ENCODE measurements at regions not wholly inside any gene's neighbourhood (a gene's known extent, or its start where the extent isn't known, plus 50 kb on each side); places are given as distances from the start of the nearest gene placed in this dataset.

- DNase-seq (ENCODE audit: extremely low spot score) = no peak
- TF ChIP-seq, protein P1, sequence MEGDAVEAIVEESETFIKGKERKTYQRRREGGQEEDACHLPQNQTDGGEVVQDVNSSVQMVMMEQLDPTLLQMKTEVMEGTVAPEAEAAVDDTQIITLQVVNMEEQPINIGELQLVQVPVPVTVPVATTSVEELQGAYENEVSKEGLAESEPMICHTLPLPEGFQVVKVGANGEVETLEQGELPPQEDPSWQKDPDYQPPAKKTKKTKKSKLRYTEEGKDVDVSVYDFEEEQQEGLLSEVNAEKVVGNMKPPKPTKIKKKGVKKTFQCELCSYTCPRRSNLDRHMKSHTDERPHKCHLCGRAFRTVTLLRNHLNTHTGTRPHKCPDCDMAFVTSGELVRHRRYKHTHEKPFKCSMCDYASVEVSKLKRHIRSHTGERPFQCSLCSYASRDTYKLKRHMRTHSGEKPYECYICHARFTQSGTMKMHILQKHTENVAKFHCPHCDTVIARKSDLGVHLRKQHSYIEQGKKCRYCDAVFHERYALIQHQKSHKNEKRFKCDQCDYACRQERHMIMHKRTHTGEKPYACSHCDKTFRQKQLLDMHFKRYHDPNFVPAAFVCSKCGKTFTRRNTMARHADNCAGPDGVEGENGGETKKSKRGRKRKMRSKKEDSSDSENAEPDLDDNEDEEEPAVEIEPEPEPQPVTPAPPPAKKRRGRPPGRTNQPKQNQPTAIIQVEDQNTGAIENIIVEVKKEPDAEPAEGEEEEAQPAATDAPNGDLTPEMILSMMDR (IDR thresholded peaks at IDR 0.05; ENCODE audit: control extremely low read depth, extremely low read depth, low read depth, missing control alignments) = no peak
- ChIA-PET CTCF (no interaction called here), POLR2A (no interaction called here)
Observed at GRCh38 chr6:156612361-156612760, 164.8 kb upstream of the ARID1B start.

GRCh38 chr6:156602066-156602385 lies 175.2 kb upstream of the ARID1B start:
- CTCF ChIA-PET = interaction anchor here (1.3 to 2.2 kb wide), 2 partner anchors 9 to 16 kb away, joined by 4 to 6 read pairs; no protein-coding TSS in a partner anchor
- TF ChIP-seq, protein P1 (IDR thresholded peaks at IDR 0.05; ENCODE audit: control extremely low read depth, extremely low read depth, low read depth, missing control alignments) = no peak
- POLR2A ChIA-PET = no interaction called here
- no peak for DNase-seq (ENCODE audit: extremely low spot score)

DNA sequence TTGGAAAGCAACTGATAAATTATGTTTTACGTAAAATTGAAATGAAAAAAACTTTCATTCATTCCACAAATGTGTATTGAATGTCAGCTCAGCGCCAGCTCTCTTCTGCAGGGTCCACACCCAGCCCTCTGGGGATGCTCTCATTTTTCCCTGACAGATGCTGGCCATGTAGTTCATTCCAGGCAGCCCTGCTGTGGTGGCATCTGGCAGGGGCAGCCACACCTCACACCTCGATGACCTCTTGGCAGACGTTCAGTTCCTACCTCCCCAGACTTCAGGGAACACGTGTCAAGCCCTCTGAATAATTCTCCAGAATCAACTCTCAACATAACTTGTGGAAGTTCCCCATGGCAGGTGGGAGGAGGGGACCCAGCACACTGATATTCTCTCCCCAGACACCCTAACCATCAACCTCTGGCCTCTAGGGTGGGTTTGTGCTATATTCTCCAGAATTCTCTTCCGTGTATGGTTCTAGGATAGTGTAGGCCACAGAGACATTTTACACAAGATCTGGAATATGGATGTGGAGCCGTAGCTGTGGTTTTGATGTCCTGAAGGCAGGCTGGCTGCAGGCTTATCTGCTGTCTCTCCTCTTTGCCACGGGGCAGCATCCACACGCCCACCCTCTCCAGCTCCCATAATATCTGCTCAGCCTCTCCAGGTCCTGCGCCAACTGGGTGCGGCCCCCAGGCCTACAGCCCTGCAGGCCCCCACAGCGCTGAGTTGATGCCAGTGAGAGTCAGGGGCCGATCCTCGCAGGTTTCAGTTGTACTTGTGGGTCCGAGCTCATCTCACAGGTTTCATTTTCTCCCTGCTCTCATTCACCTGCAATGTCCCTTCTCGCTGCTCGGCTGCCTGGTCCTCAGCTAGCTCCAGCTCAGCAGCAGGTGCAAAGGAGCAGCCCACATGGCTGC lies 175.8 kb upstream of the ARID1B start:
- ChIA-PET CTCF (interaction anchor here (2.2 kb wide), 1 partner anchor 10 kb away, joined by 6 read pairs; no protein-coding TSS in a partner anchor), POLR2A (no interaction called here)
- no peak for DNase-seq (ENCODE audit: extremely low spot score)
- TF ChIP-seq, protein P1 (IDR thresholded peaks at IDR 0.05; ENCODE audit: control extremely low read depth, extremely low read depth, low read depth, missing control alignments) = no peak

DNA sequence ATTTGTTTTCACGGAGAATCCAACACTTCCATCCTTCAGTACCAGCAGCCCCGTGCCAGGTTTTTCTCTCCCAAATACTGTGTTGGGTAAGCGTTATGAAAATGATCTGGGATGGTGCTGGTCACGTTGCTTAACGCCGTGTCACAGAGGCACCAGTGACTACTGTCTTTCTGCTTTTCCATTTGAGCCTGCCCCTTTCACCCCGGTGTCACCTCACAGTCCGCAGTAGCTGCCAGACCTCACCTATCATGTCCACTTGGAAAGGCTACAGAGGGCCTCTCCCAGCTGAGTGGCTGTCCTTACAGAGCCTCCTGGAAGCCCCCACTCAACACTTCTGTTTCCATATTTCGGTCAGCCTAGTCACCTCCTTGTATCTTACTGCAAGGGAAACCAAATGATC lies 176.5 kb upstream of the ARID1B start:
- TF ChIP-seq, protein P1 (IDR thresholded peaks at IDR 0.05; ENCODE audit: control extremely low read depth, extremely low read depth, low read depth, missing control alignments) = no peak
- DNase-seq (ENCODE audit: extremely low spot score) = no peak
- ChIA-PET POLR2A (no interaction called here), CTCF (no interaction called here)

DNA sequence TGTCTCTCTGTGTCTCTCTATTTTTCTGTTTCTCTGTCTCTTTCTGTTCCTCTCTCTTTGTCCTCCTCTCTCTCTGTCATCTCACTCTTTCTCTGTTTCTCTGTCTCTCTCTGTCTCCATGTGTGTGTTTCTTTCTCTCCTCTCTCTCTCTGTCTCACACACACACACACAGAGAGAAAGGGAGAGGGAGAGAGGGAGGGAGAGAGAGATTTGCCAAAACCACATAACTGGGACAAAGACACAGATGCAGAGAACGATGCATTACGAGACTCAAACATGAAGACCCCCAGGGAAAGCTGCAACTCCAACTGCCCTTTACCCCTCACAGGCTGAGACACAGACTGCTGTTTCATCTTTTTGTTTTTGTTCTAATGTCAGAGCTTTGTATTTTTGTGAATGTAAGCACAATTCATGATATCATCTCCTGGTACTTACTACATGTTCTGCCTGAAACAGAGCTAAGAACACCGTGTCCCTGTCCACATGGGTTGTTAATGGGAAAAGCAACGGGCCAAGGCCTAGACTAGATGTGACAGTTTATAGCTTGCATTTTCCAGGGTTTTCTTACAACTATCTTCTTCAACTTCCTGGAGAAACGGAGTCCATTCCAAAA lies 177.1 kb upstream of the ARID1B start:
- DNase-seq (ENCODE audit: extremely low spot score) = no peak
- POLR2A ChIA-PET = no interaction called here
- CTCF ChIA-PET = no interaction called here
- TF ChIP-seq, protein P1 (IDR thresholded peaks at IDR 0.05; ENCODE audit: control extremely low read depth, extremely low read depth, low read depth, missing control alignments) = no peak

GRCh38 chr6:156599366-156599765 lies 177.8 kb upstream of the ARID1B start:
- ChIA-PET POLR2A (no interaction called here), CTCF (interaction anchor here (2.0 kb wide), 1 partner anchor 10 kb away, joined by 9 read pairs; no protein-coding TSS in a partner anchor)
- DNase-seq (ENCODE audit: extremely low spot score) = no peak
- TF ChIP-seq, protein P1 (IDR thresholded peaks at IDR 0.05; ENCODE audit: control extremely low read depth, extremely low read depth, low read depth, missing control alignments) = no peak

Data from GM10248 (cell line).